Occipital lobe (tissue), 1 donor: ENCODE measurements at regions not wholly inside any gene's neighbourhood (a gene's known extent, or its start where the extent isn't known, plus 50 kb on each side); places are given as distances from the start of the nearest gene placed in this dataset.
"Not testable (repeated sequence)": the region's sequence is repeated elsewhere in the genome, so short reads cannot be mapped to it uniquely, and the experiment has no call there.

Experiments used
- DNase-seq: peaks from one replicate; lab custom pipeline; 2025; lab: John Stamatoyannopoulos, UW

GRCh38 chr4:66931981-66932380 is 613.3 kb downstream of the CENPC start:
- DNase-seq, result not testable (repeated sequence)

GRCh38 chr4:66930206-66930605 is 615.1 kb downstream of the CENPC start:
- DNase-seq, result no peak

GRCh38 chr4:66929748-66930147 is 615.6 kb downstream of the CENPC start:
- DNase-seq, result no peak

- not testable (repeated sequence) for DNase-seq
Measured at GRCh38 chr4:66928881-66929280, 616.4 kb downstream of the CENPC start.

- DNase-seq, result no peak
Measured at GRCh38 chr4:66927937-66928336, 617.4 kb downstream of the CENPC start.

GRCh38 chr4:66926687-66927086 is 618.6 kb downstream of the CENPC start:
- no peak for DNase-seq

- DNase-seq, result no peak
Measured at GRCh38 chr4:66923081-66923865, 622.0 kb downstream of the CENPC start.

- DNase-seq, result no peak
Measured at GRCh38 chr4:66921433-66921832, 623.9 kb downstream of the CENPC start.

GRCh38 chr4:66920514-66920913 is 624.8 kb downstream of the CENPC start:
- DNase-seq, result no peak

- no peak for DNase-seq
Measured at GRCh38 chr4:66911880-66912279, 633.4 kb downstream of the CENPC start.

GRCh38 chr4:66906314-66906713 is 639.0 kb downstream of the CENPC start:
- no peak for DNase-seq

GRCh38 chr4:66899422-66900065 is 645.8 kb downstream of the CENPC start:
- no peak for DNase-seq

- no peak for DNase-seq
Measured at GRCh38 chr4:66893807-66894206, 651.5 kb downstream of the CENPC start.

GRCh38 chr4:66887061-66887460 is 658.2 kb downstream of the CENPC start:
- DNase-seq, result no peak

GRCh38 chr4:66885501-66886165 is 659.7 kb downstream of the CENPC start:
- DNase-seq, result no peak

GRCh38 chr4:66876946-66877345 is 668.4 kb downstream of the CENPC start:
- no peak for DNase-seq

GRCh38 chr4:66872661-66873060 is 672.6 kb downstream of the CENPC start:
- DNase-seq, result no peak

- no peak for DNase-seq
Measured at GRCh38 chr4:66863481-66863880, 681.8 kb downstream of the CENPC start.

GRCh38 chr4:66855956-66856355 is 689.3 kb downstream of the CENPC start:
- DNase-seq, result no peak

- no peak for DNase-seq
Measured at GRCh38 chr4:66853845-66854244, 691.5 kb downstream of the CENPC start.

GRCh38 chr4:66852843-66853242 is 692.5 kb downstream of the CENPC start:
- DNase-seq, result no peak

- DNase-seq, result no peak
Measured at GRCh38 chr4:66849596-66849995, 695.7 kb downstream of the CENPC start.

- DNase-seq, result no peak
Measured at GRCh38 chr4:66842724-66843088, 702.6 kb downstream of the CENPC start.
